Panc1 (cell line): ENCODE measurements at regions not wholly inside any gene's neighbourhood (a gene's known extent, or its start where the extent isn't known, plus 50 kb on each side); places are given as distances from the start of the nearest gene placed in this dataset.

ENCODE experiments used
- ATAC-seq: fragments of 200-7000 bp; cut with Tn5 transposase; 2 replicates; pipeline ENCODE4 v1.9.1; 2020; ENCODE audit warnings: mild to moderate bottlenecking, moderate library complexity
- BruUV-seq: library from RNA; stranded (reverse); fragments of 400-500 nt; replicated peaks from 2 replicates; lab custom pipeline; 2021; lab: Mats Ljungman, UMichigan
- CTCF ChIA-PET: fragments of 300-600 bp; sonication (Branson Sonifier 250); formaldehyde crosslinking; loops from one replicate; lab custom pipeline; 2022; ENCODE audit warnings: antibody characterized with exemption; lab: Charles Lee
- POLR2A ChIA-PET: fragments of 300-600 bp; sonication (Branson Sonifier 250); formaldehyde crosslinking; loops from one replicate; lab custom pipeline; 2022; ENCODE audit warnings: antibody characterized with exemption; lab: Charles Lee
- DNase-seq: peaks from one replicate; pipeline ENCODE4 v3.0.0-alpha.2; 2010; ENCODE audit warnings: low read depth, low spot score
- H3K27ac ChIP-seq: 2 replicates; pipeline ENCODE4 v1.5.1; 2011; ENCODE audit warnings: mild to moderate bottlenecking, low read length, inconsistent platforms
- H3K27me3 ChIP-seq: fragments of 200-500 bp; sonication (Bioruptor generic); 2 replicates; pipeline ENCODE4 v1.6.0; 2014; ENCODE audit warnings: low read length, inconsistent platforms; ENCODE audit not compliant: control insufficient read depth, insufficient read depth
- H3K36me3 ChIP-seq: fragments of 200-500 bp; sonication (Bioruptor generic); 2 replicates; pipeline ENCODE4 v1.5.1; 2014; ENCODE audit warnings: inconsistent platforms, mild to moderate bottlenecking, low read length, moderate library complexity; ENCODE audit not compliant: control insufficient read depth, insufficient read depth
- H3K4me1 ChIP-seq: 2 replicates; pipeline ENCODE4 v1.5.1; 2011; ENCODE audit warnings: inconsistent platforms, mild to moderate bottlenecking, low read length, moderate library complexity; ENCODE audit not compliant: control insufficient read depth, insufficient read depth
- H3K4me3 ChIP-seq, 2 experiments: 2 replicates each; pipeline ENCODE4 v1.5.1; 2011 to 2012; ENCODE audit warnings: low read depth in 2 of 2, low read length in 2 of 2, mild to moderate bottlenecking in 2 of 2, inconsistent platforms in 1 of 2, moderate library complexity in 1 of 2
- H3K9me3 ChIP-seq: fragments of 200-500 bp; sonication (Bioruptor generic); 2 replicates; pipeline ENCODE4 v1.5.1; 2014; ENCODE audit warnings: low read depth, mild to moderate bottlenecking, inconsistent platforms, low read length, moderate library complexity; ENCODE audit not compliant: control insufficient read depth, insufficient read depth
- POLR2AphosphoS5 ChIP-seq: IDR thresholded peaks from 2 replicates; pipeline ENCODE4 v1.6.1; 2012; ENCODE audit warnings: mild to moderate bottlenecking, low read depth, low read length, moderate library complexity
- SIN3A ChIP-seq: IDR thresholded peaks from 2 replicates; pipeline ENCODE4 v1.6.1; 2012; ENCODE audit warnings: low read depth, mild to moderate bottlenecking, low read length, moderate library complexity, borderline replicate concordance; ENCODE audit not compliant: insufficient read depth
- TCF7L2 ChIP-seq: IDR thresholded peaks from 2 replicates; pipeline ENCODE4 v1.6.1; 2011; ENCODE audit warnings: mild to moderate bottlenecking, low read depth, low read length, inconsistent platforms
- in situ Hi-C: cut with HindIII; loops from 2 replicates; pipeline ENCODE4 v1.10.0; 2016; ENCODE audit warnings: low sequenced_read_pairs, low pct_unique_long_range_greater_than_20kb
- intact Hi-C: fragments of 100-400 bp; cut with micrococcal nuclease; formaldehyde crosslinking; loops from one replicate; pipeline ENCODE4 v1.10.0; 2022; ENCODE audit not compliant: unreplicated experiment
- TF ChIP-seq, protein P1 (sequence below): fragments of 450-650 bp; IDR thresholded peaks from 2 replicates; pipeline ENCODE4 v1.5.1; 2017; ENCODE audit warnings: mild to moderate bottlenecking
- TF ChIP-seq, protein P2 (sequence below), 2 experiments: IDR thresholded peaks; 2 replicates each; pipeline ENCODE4 v1.6.1; 2011 to 2012; ENCODE audit warnings: low read depth in 2 of 2, control low read depth in 1 of 2, low read length in 1 of 2, mild to moderate bottlenecking in 1 of 2, moderate library complexity in 1 of 2; ENCODE audit not compliant: insufficient read depth in 1 of 2

DNA sequence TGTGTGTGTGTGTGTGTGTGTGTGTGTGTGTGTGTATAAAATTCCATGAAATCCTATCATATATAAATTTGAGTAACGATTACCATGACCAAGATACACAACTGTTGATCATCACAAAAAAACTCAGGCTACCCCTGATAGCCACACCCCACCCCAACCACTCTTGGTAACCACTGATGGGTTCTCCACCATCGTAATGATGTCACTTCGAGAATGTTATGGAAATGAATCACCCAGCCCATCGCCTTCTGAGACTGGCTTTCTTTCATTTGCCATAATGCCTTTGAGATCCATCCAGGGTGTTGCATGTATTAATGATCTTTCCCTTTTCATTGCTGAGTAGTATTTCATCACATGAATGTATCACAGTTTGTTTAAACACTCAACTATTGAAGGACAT lies 496.0 kb downstream of the MIAT start:
- TF ChIP-seq POLR2AphosphoS5: no peak
- TF ChIP-seq, protein P1, sequence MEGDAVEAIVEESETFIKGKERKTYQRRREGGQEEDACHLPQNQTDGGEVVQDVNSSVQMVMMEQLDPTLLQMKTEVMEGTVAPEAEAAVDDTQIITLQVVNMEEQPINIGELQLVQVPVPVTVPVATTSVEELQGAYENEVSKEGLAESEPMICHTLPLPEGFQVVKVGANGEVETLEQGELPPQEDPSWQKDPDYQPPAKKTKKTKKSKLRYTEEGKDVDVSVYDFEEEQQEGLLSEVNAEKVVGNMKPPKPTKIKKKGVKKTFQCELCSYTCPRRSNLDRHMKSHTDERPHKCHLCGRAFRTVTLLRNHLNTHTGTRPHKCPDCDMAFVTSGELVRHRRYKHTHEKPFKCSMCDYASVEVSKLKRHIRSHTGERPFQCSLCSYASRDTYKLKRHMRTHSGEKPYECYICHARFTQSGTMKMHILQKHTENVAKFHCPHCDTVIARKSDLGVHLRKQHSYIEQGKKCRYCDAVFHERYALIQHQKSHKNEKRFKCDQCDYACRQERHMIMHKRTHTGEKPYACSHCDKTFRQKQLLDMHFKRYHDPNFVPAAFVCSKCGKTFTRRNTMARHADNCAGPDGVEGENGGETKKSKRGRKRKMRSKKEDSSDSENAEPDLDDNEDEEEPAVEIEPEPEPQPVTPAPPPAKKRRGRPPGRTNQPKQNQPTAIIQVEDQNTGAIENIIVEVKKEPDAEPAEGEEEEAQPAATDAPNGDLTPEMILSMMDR: no peak
- TF ChIP-seq, protein P2, sequence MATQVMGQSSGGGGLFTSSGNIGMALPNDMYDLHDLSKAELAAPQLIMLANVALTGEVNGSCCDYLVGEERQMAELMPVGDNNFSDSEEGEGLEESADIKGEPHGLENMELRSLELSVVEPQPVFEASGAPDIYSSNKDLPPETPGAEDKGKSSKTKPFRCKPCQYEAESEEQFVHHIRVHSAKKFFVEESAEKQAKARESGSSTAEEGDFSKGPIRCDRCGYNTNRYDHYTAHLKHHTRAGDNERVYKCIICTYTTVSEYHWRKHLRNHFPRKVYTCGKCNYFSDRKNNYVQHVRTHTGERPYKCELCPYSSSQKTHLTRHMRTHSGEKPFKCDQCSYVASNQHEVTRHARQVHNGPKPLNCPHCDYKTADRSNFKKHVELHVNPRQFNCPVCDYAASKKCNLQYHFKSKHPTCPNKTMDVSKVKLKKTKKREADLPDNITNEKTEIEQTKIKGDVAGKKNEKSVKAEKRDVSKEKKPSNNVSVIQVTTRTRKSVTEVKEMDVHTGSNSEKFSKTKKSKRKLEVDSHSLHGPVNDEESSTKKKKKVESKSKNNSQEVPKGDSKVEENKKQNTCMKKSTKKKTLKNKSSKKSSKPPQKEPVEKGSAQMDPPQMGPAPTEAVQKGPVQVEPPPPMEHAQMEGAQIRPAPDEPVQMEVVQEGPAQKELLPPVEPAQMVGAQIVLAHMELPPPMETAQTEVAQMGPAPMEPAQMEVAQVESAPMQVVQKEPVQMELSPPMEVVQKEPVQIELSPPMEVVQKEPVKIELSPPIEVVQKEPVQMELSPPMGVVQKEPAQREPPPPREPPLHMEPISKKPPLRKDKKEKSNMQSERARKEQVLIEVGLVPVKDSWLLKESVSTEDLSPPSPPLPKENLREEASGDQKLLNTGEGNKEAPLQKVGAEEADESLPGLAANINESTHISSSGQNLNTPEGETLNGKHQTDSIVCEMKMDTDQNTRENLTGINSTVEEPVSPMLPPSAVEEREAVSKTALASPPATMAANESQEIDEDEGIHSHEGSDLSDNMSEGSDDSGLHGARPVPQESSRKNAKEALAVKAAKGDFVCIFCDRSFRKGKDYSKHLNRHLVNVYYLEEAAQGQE (IDR thresholded peaks at IDR 0.05; ENCODE audit: insufficient read depth in 1 of 2, low read depth in 2 of 2, low read length in 1 of 2): no peak
- no peak for TF ChIP-seq SIN3A
- no peak for TF ChIP-seq TCF7L2
- POLR2A ChIA-PET: no interaction called here
- intact Hi-C loops: no loop called here

DNA sequence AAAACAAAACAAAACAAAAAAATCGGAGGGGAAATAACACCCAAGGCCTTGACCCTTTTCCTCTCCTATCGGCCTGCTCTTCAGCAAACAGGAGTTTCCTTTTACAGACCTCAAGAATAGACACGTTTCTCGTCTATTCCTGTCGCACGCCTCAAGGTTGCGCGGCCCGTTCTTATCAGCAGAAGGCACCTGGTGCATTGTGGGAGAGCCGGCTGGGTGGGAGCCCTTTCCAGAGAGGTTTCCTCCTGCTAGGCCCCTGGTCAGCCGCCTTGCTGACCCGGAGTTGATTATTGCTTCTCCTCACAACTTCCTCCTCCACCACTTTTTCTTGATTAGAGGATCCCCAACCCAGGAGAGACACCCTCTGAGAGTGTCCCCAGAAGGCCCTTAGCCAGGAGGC lies 497.3 kb downstream of the MIAT start:
- no peak for ATAC-seq
- ChIA-PET CTCF (no interaction called here), POLR2A (no interaction called here)
- BruUV-seq: no TSS peak
- Histone ChIP-seq H3K4me3 (no peak overlapping the region), H3K27ac (no peak overlapping the region), H3K27me3 (no peaks in the 10 kb centered on the region), H3K4me1 (no peaks in the 10 kb centered on the region), H3K36me3 (no peaks in the 10 kb centered on the region), H3K9me3 (no peaks in the 10 kb centered on the region)
- DNase-seq: no peak
- TF ChIP-seq, protein P2 (IDR thresholded peaks at IDR 0.05; ENCODE audit: insufficient read depth in 1 of 2, low read depth in 2 of 2, low read length in 1 of 2): no peak
- TF ChIP-seq SIN3A: no peak
- no peak for TF ChIP-seq POLR2AphosphoS5
- TF ChIP-seq, protein P1: no peak
- intact Hi-C loops (no loop called here), in situ Hi-C loops (no loop called here)

More for the DNA sequence above, 496.0 kb downstream of the MIAT start:
- in situ Hi-C loops: no loop called here
- CTCF ChIA-PET: no interaction called here
- Histone ChIP-seq H3K27me3 (no peaks in the 10 kb centered on the region), H3K27ac (no peak overlapping the region), H3K4me3 (no peak overlapping the region), H3K36me3 (no peaks in the 10 kb centered on the region), H3K9me3 (no peaks in the 10 kb centered on the region), H3K4me1 (no peaks in the 10 kb centered on the region)
- no TSS peak for BruUV-seq
- no peak for DNase-seq
- ATAC-seq: no peak
